SK-N-MC (cell line): ENCODE measurements at regions not wholly inside any gene's neighbourhood (a gene's known extent, or its start where the extent isn't known, plus 50 kb on each side); places are given as distances from the start of the nearest gene placed in this dataset.

Source experiments
- DNase-seq: peaks from one replicate; pipeline ENCODE4 v3.0.0-alpha.2; 2011; ENCODE audit warnings: low read depth, low spot score
- H3K27ac ChIP-seq: fragments of 200-600 bp; sonication (generic); 2 replicates; pipeline ENCODE4 v1.5.1; 2016; ENCODE audit warnings: mixed run types
- H3K36me3 ChIP-seq: fragments of 200-600 bp; sonication (generic); 2 replicates; pipeline ENCODE4 v1.6.1; 2017; ENCODE audit warnings: antibody characterized with exemption, low read length, mixed read lengths; ENCODE audit not compliant: insufficient read depth
- H3K4me3 ChIP-seq: fragments of 200-600 bp; sonication (generic); 2 replicates; pipeline ENCODE4 v1.5.1; 2016
- H3K9ac ChIP-seq: fragments of 200-600 bp; sonication (generic); 2 replicates; pipeline ENCODE4 v1.8.0; 2017; ENCODE audit warnings: mixed run types, mixed read lengths; ENCODE audit not compliant: insufficient read length
- H3K9me3 ChIP-seq: fragments of 200-600 bp; sonication (generic); 2 replicates; pipeline ENCODE4 v1.6.1; 2017; ENCODE audit warnings: low read depth, mild to moderate bottlenecking, antibody characterized with exemption, low read length, moderate library complexity, mixed read lengths
- EZH2 ChIP-seq: fragments of 200-600 bp; sonication (generic); IDR thresholded peaks from one replicate; pipeline ENCODE4 v1.6.1; 2017; ENCODE audit warnings: antibody characterized with exemption
- FOXP2 ChIP-seq: optimal IDR thresholded peaks from 2 replicates; pipeline ENCODE3; 2011; ENCODE audit warnings: mild to moderate bottlenecking, moderate library complexity; ENCODE audit not compliant: insufficient read depth; ENCODE audit errors: extremely low read length, control extremely low read depth
- POLR2AphosphoS5 ChIP-seq: IDR thresholded peaks from 2 replicates; pipeline ENCODE4 v1.6.1; 2012; ENCODE audit warnings: mild to moderate bottlenecking, low read depth, low read length, borderline replicate concordance

GRCh38 chr4:117385526-117385925, 300.1 kb upstream of the TRAM1L1 start:
- no peak for DNase-seq
- Histone ChIP-seq H3K36me3 (no peaks in the 10 kb centered on the region), H3K27ac (no peak overlapping the region), H3K9ac (no peak overlapping the region), H3K9me3 (no peaks in the 10 kb centered on the region), H3K4me3 (no peak overlapping the region)
- TF ChIP-seq FOXP2 (no peak), EZH2 (no peak), POLR2AphosphoS5 (no peak)

DNA sequence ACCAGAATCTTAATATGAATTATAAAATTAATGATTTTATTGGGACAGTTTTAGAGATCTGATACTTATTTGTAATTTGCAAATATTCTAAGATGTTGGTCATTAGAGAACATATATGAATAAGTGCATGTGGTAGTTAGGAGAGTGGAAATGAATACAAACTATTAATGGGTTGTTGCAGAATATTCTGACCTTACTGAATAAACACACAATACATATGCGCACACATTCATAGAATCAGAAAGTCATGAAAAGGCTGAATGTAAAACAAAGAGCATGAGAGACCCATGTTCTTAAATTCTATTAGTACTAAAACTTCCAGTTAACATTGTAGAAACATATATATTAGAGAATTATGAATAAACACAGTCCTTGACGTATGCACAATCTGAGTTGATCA, 301.7 kb upstream of the TRAM1L1 start:
- no peak for TF ChIP-seq EZH2
- no peak for TF ChIP-seq FOXP2
- TF ChIP-seq POLR2AphosphoS5: no peak
- no peak overlapping the region for H3K27ac ChIP-seq
- no peaks in the 10 kb centered on the region for H3K9me3 ChIP-seq
- no peak for DNase-seq
- no peaks in the 10 kb centered on the region for H3K36me3 ChIP-seq
- H3K4me3 ChIP-seq: no peak overlapping the region
- no peak overlapping the region for H3K9ac ChIP-seq

GRCh38 chr4:117400039-117400835, 314.9 kb upstream of the TRAM1L1 start:
- Histone ChIP-seq H3K4me3 (peak overlapping the region; percentile 48), H3K9ac (peak overlapping the region; percentile 35), H3K36me3 (no peaks in the 10 kb centered on the region), H3K27ac (peak overlapping the region; percentile 63), H3K9me3 (no peaks in the 10 kb centered on the region)
- TF ChIP-seq EZH2: no peak
- no peak for TF ChIP-seq POLR2AphosphoS5
- TF ChIP-seq FOXP2: no peak
- DNase-seq: peak; percentile 16

DNA sequence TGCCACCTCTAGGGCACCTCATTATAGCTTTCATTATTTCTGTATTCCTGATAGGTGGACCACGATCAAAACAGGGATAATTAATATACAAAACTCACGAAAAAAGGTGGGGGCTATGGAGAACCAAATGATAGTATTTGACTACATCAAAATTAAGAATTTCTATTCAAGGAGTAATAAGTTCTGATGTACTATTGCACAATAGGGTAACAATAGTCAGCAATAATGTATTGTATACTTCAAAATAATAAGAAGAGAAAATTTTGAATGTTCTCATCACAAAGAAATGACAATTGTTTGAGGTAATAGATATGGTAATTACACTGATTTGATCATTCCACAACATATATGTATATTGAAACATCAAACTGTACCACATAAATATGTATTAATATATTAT, 327.3 kb upstream of the TRAM1L1 start:
- Histone ChIP-seq H3K36me3 (no peaks in the 10 kb centered on the region), H3K9me3 (no peaks in the 10 kb centered on the region), H3K9ac (no peak overlapping the region), H3K4me3 (no peak overlapping the region), H3K27ac (no peak overlapping the region)
- DNase-seq: no peak
- TF ChIP-seq EZH2 (no peak), FOXP2 (no peak), POLR2AphosphoS5 (no peak)

DNA sequence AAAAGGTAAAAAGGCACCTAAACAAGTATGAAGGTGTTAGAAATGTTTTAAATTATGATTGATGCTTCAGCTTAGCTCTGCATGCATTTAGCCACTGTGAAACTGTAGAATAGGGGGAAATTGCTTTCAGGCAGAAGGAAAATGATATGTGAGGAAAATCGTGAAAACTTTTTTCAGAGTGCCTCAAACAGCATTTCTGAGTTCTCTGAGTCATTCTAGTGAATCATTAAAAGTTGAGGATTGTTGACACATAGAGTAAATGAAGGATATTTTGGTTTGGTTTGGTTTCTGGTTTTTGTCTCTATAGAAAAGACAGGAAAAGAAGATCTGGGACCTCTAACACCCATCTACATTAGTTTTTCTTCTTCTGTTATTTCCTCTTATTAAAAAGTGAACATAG, 332.5 kb upstream of the TRAM1L1 start:
- no peaks in the 10 kb centered on the region for H3K36me3 ChIP-seq
- H3K9me3 ChIP-seq: no peaks in the 10 kb centered on the region
- no peak overlapping the region for H3K9ac ChIP-seq
- TF ChIP-seq FOXP2 (no peak), EZH2 (no peak), POLR2AphosphoS5 (no peak)
- H3K27ac ChIP-seq: no peak overlapping the region
- DNase-seq: no peak
- no peak overlapping the region for H3K4me3 ChIP-seq

DNA sequence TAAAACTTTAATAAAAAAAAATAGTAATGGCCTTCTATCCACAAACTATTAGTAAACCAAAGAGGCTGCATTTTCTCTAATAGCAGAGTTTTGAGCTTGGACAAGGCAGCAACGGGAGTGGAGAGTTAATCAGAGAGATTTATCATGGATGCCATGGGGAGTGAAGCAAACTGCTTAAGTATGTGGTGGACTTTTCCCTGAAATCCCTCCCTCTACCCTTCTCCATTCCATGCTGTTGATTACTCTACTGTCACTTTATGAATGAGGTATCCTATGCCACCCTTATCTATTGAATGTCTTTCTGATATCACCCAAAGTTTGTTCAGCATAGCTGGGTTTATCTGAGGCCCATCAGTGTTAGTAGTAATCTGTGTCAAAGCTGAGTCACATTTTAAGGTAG, 335.6 kb upstream of the TRAM1L1 start:
- H3K4me3 ChIP-seq: no peak overlapping the region
- TF ChIP-seq POLR2AphosphoS5: no peak
- TF ChIP-seq EZH2: no peak
- TF ChIP-seq FOXP2: no peak
- DNase-seq: no peak
- no peaks in the 10 kb centered on the region for H3K36me3 ChIP-seq
- H3K9me3 ChIP-seq: no peaks in the 10 kb centered on the region
- H3K27ac ChIP-seq: no peak overlapping the region
- H3K9ac ChIP-seq: no peak overlapping the region

GRCh38 chr4:117421706-117422105, 336.3 kb upstream of the TRAM1L1 start:
- H3K9me3 ChIP-seq: no peaks in the 10 kb centered on the region
- H3K36me3 ChIP-seq: no peaks in the 10 kb centered on the region
- no peak overlapping the region for H3K27ac ChIP-seq
- TF ChIP-seq FOXP2 (no peak), POLR2AphosphoS5 (no peak), EZH2 (no peak)
- H3K9ac ChIP-seq: no peak overlapping the region
- no peak overlapping the region for H3K4me3 ChIP-seq
- DNase-seq: no peak

DNA sequence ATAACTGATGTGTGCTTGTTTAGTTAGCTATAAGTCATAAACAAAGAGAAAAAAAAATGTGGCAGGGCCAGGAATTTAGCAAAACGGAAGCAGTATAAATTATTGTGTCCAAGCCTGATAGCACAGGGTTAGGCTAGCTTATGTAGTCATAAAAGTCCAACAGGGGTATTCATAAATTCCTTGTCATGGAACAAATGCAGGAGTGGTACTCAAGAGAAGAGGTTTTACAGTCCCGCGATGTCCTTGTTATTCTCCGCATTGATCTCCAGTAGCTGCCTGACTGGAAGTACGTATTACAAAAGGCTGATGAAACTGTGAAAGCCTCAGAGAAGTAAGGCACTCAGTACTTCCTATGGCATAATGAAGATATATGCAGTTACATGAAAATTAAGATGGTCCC, 336.9 kb upstream of the TRAM1L1 start:
- Histone ChIP-seq H3K4me3 (no peak overlapping the region), H3K9ac (no peak overlapping the region), H3K27ac (no peak overlapping the region), H3K9me3 (no peaks in the 10 kb centered on the region), H3K36me3 (no peaks in the 10 kb centered on the region)
- no peak for DNase-seq
- TF ChIP-seq EZH2: no peak
- no peak for TF ChIP-seq POLR2AphosphoS5
- no peak for TF ChIP-seq FOXP2

GRCh38 chr4:117425636-117426035, 340.3 kb upstream of the TRAM1L1 start:
- no peaks in the 10 kb centered on the region for H3K36me3 ChIP-seq
- no peak overlapping the region for H3K9ac ChIP-seq
- no peak overlapping the region for H3K4me3 ChIP-seq
- no peak for DNase-seq
- TF ChIP-seq EZH2: no peak
- H3K9me3 ChIP-seq: no peaks in the 10 kb centered on the region
- no peak overlapping the region for H3K27ac ChIP-seq
